ENCODE measurements at regions not wholly inside any gene's neighbourhood (a gene's known extent, or its start where the extent isn't known, plus 50 kb on each side); places are given as distances from the start of the nearest gene placed in this dataset.

GRCh38 chr10:36533861-36534260 lies 591.5 kb upstream of the ANKRD30A start:
- no peak overlapping the region for H3K4me3 ChIP-seq (ENCODE audit: low read length, poor library complexity, severe bottlenecking)
- no peaks in the 10 kb centered on the region for H4K20me1 ChIP-seq (ENCODE audit: insufficient read depth, low read length, poor library complexity, severe bottlenecking)
- no peaks in the 10 kb centered on the region for H3K79me2 ChIP-seq (ENCODE audit: insufficient read depth, low read length)
- peaks cover under 1% of the 10 kb centered on the region; the same call in 1 of the 2 replicates for H3K9me3 ChIP-seq (ENCODE audit: insufficient read depth, low read depth, low read length)
- no peaks in the 10 kb centered on the region for H3K4me1 ChIP-seq (ENCODE audit: insufficient read depth, low read length, poor library complexity, severe bottlenecking)
- H3K4me2 ChIP-seq (ENCODE audit: low read depth, low read length, poor library complexity, severe bottlenecking) = no peak overlapping the region
- H3K9ac ChIP-seq (ENCODE audit: low read depth, low read length, poor library complexity, severe bottlenecking) = no peak overlapping the region
- H3K27me3 ChIP-seq (ENCODE audit: insufficient read depth, low read length, poor library complexity, severe bottlenecking) = no peaks in the 10 kb centered on the region
- H3F3A ChIP-seq (ENCODE audit: low read depth) = no peaks in the 10 kb centered on the region
- no peaks in the 10 kb centered on the region for H3K9me2 ChIP-seq (replicated peaks; ENCODE audit: low read depth, low read length)
- H3K36me3 ChIP-seq (ENCODE audit: insufficient read depth, low read length) = no peaks in the 10 kb centered on the region
- TF ChIP-seq EZH2phosphoT487 (IDR thresholded peaks at IDR 0.05; ENCODE audit: borderline replicate concordance) (no peak), CTCF (conservative IDR thresholded peaks at IDR 0.05; ENCODE audit: low read length) (no peak)
- no peak overlapping the region for H2AFZ ChIP-seq (ENCODE audit: low read length)

- Histone ChIP-seq H3K9me3 (ENCODE audit: insufficient read depth, low read depth, low read length) (peaks cover 4% of the 10 kb centered on the region; the same call in 1 of the 2 replicates), H3K79me2 (ENCODE audit: insufficient read depth, low read length) (no peaks in the 10 kb centered on the region), H4K20me1 (ENCODE audit: insufficient read depth, low read length, poor library complexity, severe bottlenecking) (no peaks in the 10 kb centered on the region), H3K36me3 (ENCODE audit: insufficient read depth, low read length) (no peaks in the 10 kb centered on the region), H3K27me3 (ENCODE audit: insufficient read depth, low read length, poor library complexity, severe bottlenecking) (no peaks in the 10 kb centered on the region), H3K9me2 (replicated peaks; ENCODE audit: low read depth, low read length) (no peaks in the 10 kb centered on the region), H3K4me2 (ENCODE audit: low read depth, low read length, poor library complexity, severe bottlenecking) (no peak overlapping the region), H3K4me1 (ENCODE audit: insufficient read depth, low read length, poor library complexity, severe bottlenecking) (no peaks in the 10 kb centered on the region), H2AFZ (ENCODE audit: low read length) (no peak overlapping the region), H3F3A (ENCODE audit: low read depth) (no peaks in the 10 kb centered on the region), H3K4me3 (ENCODE audit: low read length, poor library complexity, severe bottlenecking) (no peak overlapping the region), H3K9ac (ENCODE audit: low read depth, low read length, poor library complexity, severe bottlenecking) (no peak overlapping the region)
- no peak for TF ChIP-seq EZH2phosphoT487 (IDR thresholded peaks at IDR 0.05; ENCODE audit: borderline replicate concordance)
- TF ChIP-seq CTCF (conservative IDR thresholded peaks at IDR 0.05; ENCODE audit: low read length) = no peak
These were observed 592.1 kb upstream of the ANKRD30A start for GRCh38 chr10:36533316-36533715.

GRCh38 chr10:36531621-36532020 lies 593.8 kb upstream of the ANKRD30A start:
- no peak overlapping the region for H3K4me3 ChIP-seq (ENCODE audit: low read length, poor library complexity, severe bottlenecking)
- no peaks in the 10 kb centered on the region for H3K4me1 ChIP-seq (ENCODE audit: insufficient read depth, low read length, poor library complexity, severe bottlenecking)
- H3K9me3 ChIP-seq (ENCODE audit: insufficient read depth, low read depth, low read length) = peaks cover 4% of the 10 kb centered on the region
- no peak overlapping the region for H2AFZ ChIP-seq (ENCODE audit: low read length)
- TF ChIP-seq EZH2phosphoT487 (IDR thresholded peaks at IDR 0.05; ENCODE audit: borderline replicate concordance) = no peak
- TF ChIP-seq CTCF (conservative IDR thresholded peaks at IDR 0.05; ENCODE audit: low read length) = no peak
- H3K4me2 ChIP-seq (ENCODE audit: low read depth, low read length, poor library complexity, severe bottlenecking) = no peak overlapping the region
- no peak overlapping the region for H3K9ac ChIP-seq (ENCODE audit: low read depth, low read length, poor library complexity, severe bottlenecking)
- no peaks in the 10 kb centered on the region for H3K9me2 ChIP-seq (replicated peaks; ENCODE audit: low read depth, low read length)
- no peaks in the 10 kb centered on the region for H3K36me3 ChIP-seq (ENCODE audit: insufficient read depth, low read length)
- H4K20me1 ChIP-seq (ENCODE audit: insufficient read depth, low read length, poor library complexity, severe bottlenecking) = no peaks in the 10 kb centered on the region
- no peaks in the 10 kb centered on the region for H3K79me2 ChIP-seq (ENCODE audit: insufficient read depth, low read length)
- H3K27me3 ChIP-seq (ENCODE audit: insufficient read depth, low read length, poor library complexity, severe bottlenecking) = no peaks in the 10 kb centered on the region
- no peaks in the 10 kb centered on the region for H3F3A ChIP-seq (ENCODE audit: low read depth)

Measured in Loucy (cell line).